ENCODE measurements at regions not wholly inside any gene's neighbourhood (a gene's known extent, or its start where the extent isn't known, plus 50 kb on each side); places are given as distances from the start of the nearest gene placed in this dataset.

GRCh38 chr12:125639826-125640225 lies 574.6 kb downstream of the AACS start:
- no peaks in the 10 kb centered on the region for H3K27me3 ChIP-seq (ENCODE audit: low read depth, low read length)
- H3K4me3 ChIP-seq (ENCODE audit: low read depth in 1 of 2, low read length in 2 of 2) = no peak overlapping the region
- H3K36me3 ChIP-seq (ENCODE audit: control insufficient read depth in 1 of 2, insufficient read depth in 2 of 2, low read length in 2 of 2) = no peaks in the 10 kb centered on the region
- no peaks in the 10 kb centered on the region for H3K9me3 ChIP-seq (ENCODE audit: control insufficient read depth in 1 of 2, low read length in 2 of 2)
- no peak overlapping the region for H3K27ac ChIP-seq (ENCODE audit: low read length)
- no peaks in the 10 kb centered on the region for H3K4me1 ChIP-seq (ENCODE audit: control insufficient read depth in 1 of 2, insufficient read depth in 2 of 2, low read length in 2 of 2)

GRCh38 chr12:125643055-125643454 lies 577.8 kb downstream of the AACS start:
- no peak overlapping the region for H3K4me3 ChIP-seq (ENCODE audit: low read depth in 1 of 2, low read length in 2 of 2)
- no peaks in the 10 kb centered on the region for H3K9me3 ChIP-seq (ENCODE audit: control insufficient read depth in 1 of 2, low read length in 2 of 2)
- H3K36me3 ChIP-seq (ENCODE audit: control insufficient read depth in 1 of 2, insufficient read depth in 2 of 2, low read length in 2 of 2) = no peaks in the 10 kb centered on the region
- H3K27ac ChIP-seq (ENCODE audit: low read length) = no peak overlapping the region
- no peaks in the 10 kb centered on the region for H3K4me1 ChIP-seq (ENCODE audit: control insufficient read depth in 1 of 2, insufficient read depth in 2 of 2, low read length in 2 of 2)
- H3K27me3 ChIP-seq (ENCODE audit: low read depth, low read length) = no peaks in the 10 kb centered on the region

- H3K4me3 ChIP-seq (ENCODE audit: low read depth in 1 of 2, low read length in 2 of 2) = no peak overlapping the region
- no peak overlapping the region for H3K27ac ChIP-seq (ENCODE audit: low read length)
- no peaks in the 10 kb centered on the region for H3K9me3 ChIP-seq (ENCODE audit: control insufficient read depth in 1 of 2, low read length in 2 of 2)
Observed at GRCh38 chr12:125645724-125646123, 580.5 kb downstream of the AACS start.

GRCh38 chr12:125650587-125650986 lies 585.4 kb downstream of the AACS start:
- Histone ChIP-seq H3K36me3 (ENCODE audit: control insufficient read depth in 1 of 2, insufficient read depth in 2 of 2, low read length in 2 of 2) (no peaks in the 10 kb centered on the region), H3K9me3 (ENCODE audit: control insufficient read depth in 1 of 2, low read length in 2 of 2) (no peaks in the 10 kb centered on the region), H3K4me3 (ENCODE audit: low read depth in 1 of 2, low read length in 2 of 2) (no peak overlapping the region), H3K4me1 (ENCODE audit: control insufficient read depth in 1 of 2, insufficient read depth in 2 of 2, low read length in 2 of 2) (no peaks in the 10 kb centered on the region), H3K27ac (ENCODE audit: low read length) (no peak overlapping the region), H3K27me3 (ENCODE audit: low read depth, low read length) (no peaks in the 10 kb centered on the region)

More at GRCh38 chr12:125645724-125646123, 580.5 kb downstream of the AACS start:
- H3K36me3 ChIP-seq (ENCODE audit: control insufficient read depth in 1 of 2, insufficient read depth in 2 of 2, low read length in 2 of 2) = no peaks in the 10 kb centered on the region
- no peaks in the 10 kb centered on the region for H3K4me1 ChIP-seq (ENCODE audit: control insufficient read depth in 1 of 2, insufficient read depth in 2 of 2, low read length in 2 of 2)
- no peaks in the 10 kb centered on the region for H3K27me3 ChIP-seq (ENCODE audit: low read depth, low read length)

GRCh38 chr12:125651625-125652024 lies 586.4 kb downstream of the AACS start:
- Histone ChIP-seq H3K27ac (ENCODE audit: low read length) (no peak overlapping the region), H3K36me3 (ENCODE audit: control insufficient read depth in 1 of 2, insufficient read depth in 2 of 2, low read length in 2 of 2) (no peaks in the 10 kb centered on the region), H3K4me1 (ENCODE audit: control insufficient read depth in 1 of 2, insufficient read depth in 2 of 2, low read length in 2 of 2) (no peaks in the 10 kb centered on the region), H3K27me3 (ENCODE audit: low read depth, low read length) (no peaks in the 10 kb centered on the region), H3K4me3 (ENCODE audit: low read depth in 1 of 2, low read length in 2 of 2) (no peak overlapping the region), H3K9me3 (ENCODE audit: control insufficient read depth in 1 of 2, low read length in 2 of 2) (no peaks in the 10 kb centered on the region)

GRCh38 chr12:125652681-125653080 lies 587.4 kb downstream of the AACS start:
- no peaks in the 10 kb centered on the region for H3K27me3 ChIP-seq (ENCODE audit: low read depth, low read length)
- H3K4me3 ChIP-seq (ENCODE audit: low read depth in 1 of 2, low read length in 2 of 2) = no peak overlapping the region
- H3K4me1 ChIP-seq (ENCODE audit: control insufficient read depth in 1 of 2, insufficient read depth in 2 of 2, low read length in 2 of 2) = no peaks in the 10 kb centered on the region
- H3K36me3 ChIP-seq (ENCODE audit: control insufficient read depth in 1 of 2, insufficient read depth in 2 of 2, low read length in 2 of 2) = no peaks in the 10 kb centered on the region
- no peaks in the 10 kb centered on the region for H3K9me3 ChIP-seq (ENCODE audit: control insufficient read depth in 1 of 2, low read length in 2 of 2)
- H3K27ac ChIP-seq (ENCODE audit: low read length) = no peak overlapping the region

- Histone ChIP-seq H3K27ac (ENCODE audit: low read length) (no peak overlapping the region), H3K4me3 (ENCODE audit: low read depth in 1 of 2, low read length in 2 of 2) (no peak overlapping the region), H3K4me1 (ENCODE audit: control insufficient read depth in 1 of 2, insufficient read depth in 2 of 2, low read length in 2 of 2) (no peaks in the 10 kb centered on the region), H3K9me3 (ENCODE audit: control insufficient read depth in 1 of 2, low read length in 2 of 2) (no peaks in the 10 kb centered on the region), H3K36me3 (ENCODE audit: control insufficient read depth in 1 of 2, insufficient read depth in 2 of 2, low read length in 2 of 2) (no peaks in the 10 kb centered on the region), H3K27me3 (ENCODE audit: low read depth, low read length) (no peaks in the 10 kb centered on the region)
Observed at GRCh38 chr12:125657681-125658080, 592.4 kb downstream of the AACS start.

GRCh38 chr12:125674554-125675338 lies 609.5 kb downstream of the AACS start:
- Histone ChIP-seq H3K4me1 (ENCODE audit: control insufficient read depth in 1 of 2, insufficient read depth in 2 of 2, low read length in 2 of 2) (no peaks in the 10 kb centered on the region), H3K27me3 (ENCODE audit: low read depth, low read length) (no peaks in the 10 kb centered on the region), H3K27ac (ENCODE audit: low read length) (no peak overlapping the region), H3K36me3 (ENCODE audit: control insufficient read depth in 1 of 2, insufficient read depth in 2 of 2, low read length in 2 of 2) (no peaks in the 10 kb centered on the region), H3K4me3 (ENCODE audit: low read depth in 1 of 2, low read length in 2 of 2) (no peak overlapping the region), H3K9me3 (ENCODE audit: control insufficient read depth in 1 of 2, low read length in 2 of 2) (no peaks in the 10 kb centered on the region)

GRCh38 chr12:125676366-125676765 lies 611.1 kb downstream of the AACS start:
- no peaks in the 10 kb centered on the region for H3K36me3 ChIP-seq (ENCODE audit: control insufficient read depth in 1 of 2, insufficient read depth in 2 of 2, low read length in 2 of 2)
- H3K27me3 ChIP-seq (ENCODE audit: low read depth, low read length) = no peaks in the 10 kb centered on the region
- no peaks in the 10 kb centered on the region for H3K4me1 ChIP-seq (ENCODE audit: control insufficient read depth in 1 of 2, insufficient read depth in 2 of 2, low read length in 2 of 2)
- no peak overlapping the region for H3K4me3 ChIP-seq (ENCODE audit: low read depth in 1 of 2, low read length in 2 of 2)
- no peak overlapping the region for H3K27ac ChIP-seq (ENCODE audit: low read length)
- no peaks in the 10 kb centered on the region for H3K9me3 ChIP-seq (ENCODE audit: control insufficient read depth in 1 of 2, low read length in 2 of 2)

- Histone ChIP-seq H3K27ac (ENCODE audit: low read length) (no peak overlapping the region), H3K9me3 (ENCODE audit: control insufficient read depth in 1 of 2, low read length in 2 of 2) (no peaks in the 10 kb centered on the region), H3K36me3 (ENCODE audit: control insufficient read depth in 1 of 2, insufficient read depth in 2 of 2, low read length in 2 of 2) (no peaks in the 10 kb centered on the region), H3K27me3 (ENCODE audit: low read depth, low read length) (no peaks in the 10 kb centered on the region), H3K4me3 (ENCODE audit: low read depth in 1 of 2, low read length in 2 of 2) (no peak overlapping the region), H3K4me1 (ENCODE audit: control insufficient read depth in 1 of 2, insufficient read depth in 2 of 2, low read length in 2 of 2) (no peaks in the 10 kb centered on the region)
Observed at GRCh38 chr12:125677829-125678228, 612.6 kb downstream of the AACS start.

- Histone ChIP-seq H3K4me1 (ENCODE audit: control insufficient read depth in 1 of 2, insufficient read depth in 2 of 2, low read length in 2 of 2) (no peaks in the 10 kb centered on the region), H3K27ac (ENCODE audit: low read length) (no peak overlapping the region), H3K27me3 (ENCODE audit: low read depth, low read length) (no peaks in the 10 kb centered on the region), H3K36me3 (ENCODE audit: control insufficient read depth in 1 of 2, insufficient read depth in 2 of 2, low read length in 2 of 2) (no peaks in the 10 kb centered on the region), H3K4me3 (ENCODE audit: low read depth in 1 of 2, low read length in 2 of 2) (no peak overlapping the region), H3K9me3 (ENCODE audit: control insufficient read depth in 1 of 2, low read length in 2 of 2) (no peaks in the 10 kb centered on the region)
Observed at GRCh38 chr12:125678589-125678993, 613.4 kb downstream of the AACS start.

All from muscle layer of duodenum (tissue), 2 donors.